Keratinocyte (primary cell): ENCODE measurements at regions not wholly inside any gene's neighbourhood (a gene's known extent, or its start where the extent isn't known, plus 50 kb on each side); places are given as distances from the start of the nearest gene placed in this dataset.

Experiments
- EZH2 ChIP-seq: IDR thresholded peaks from one replicate; pipeline ENCODE4 v1.6.1; 2012; ENCODE audit warnings: inconsistent platforms, mild to moderate bottlenecking, low read length, moderate library complexity
- TF ChIP-seq, protein P1 (sequence below), 3 experiments: IDR thresholded peaks in 1 of 3; conservative IDR thresholded peaks in 1 of 3; optimal IDR thresholded peaks in 1 of 3; 2 replicates in 2 of 3; 3 replicates in 1 of 3; pipeline versions ENCODE3 to v1.5.1; 2011; ENCODE audit warnings: low read length in 3 of 3, mild to moderate bottlenecking in 3 of 3, moderate library complexity in 2 of 3, control low read depth in 1 of 3, inconsistent platforms in 1 of 3; ENCODE audit not compliant: insufficient read depth in 2 of 3; ENCODE audit errors: extremely low read depth in 1 of 3

DNA sequence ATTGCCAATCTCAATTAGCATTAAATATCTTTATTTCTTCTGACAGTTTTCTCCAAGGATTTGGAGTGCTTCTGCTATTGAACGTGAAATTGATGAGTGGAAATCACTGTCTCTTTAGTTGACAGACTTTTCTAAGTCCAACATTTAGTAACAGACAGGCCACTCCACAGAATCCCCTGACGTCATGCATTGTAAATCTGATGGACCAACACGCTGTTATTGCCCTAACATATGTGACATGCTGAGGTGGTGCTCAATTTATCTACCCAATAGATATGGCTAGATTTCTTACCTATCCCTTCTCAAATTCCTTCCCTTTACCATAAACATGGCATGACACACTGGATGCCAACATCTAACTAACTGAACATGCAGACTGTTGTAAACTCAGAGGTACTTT is 240.6 kb upstream of the DGKB start:
- TF ChIP-seq, protein P1, sequence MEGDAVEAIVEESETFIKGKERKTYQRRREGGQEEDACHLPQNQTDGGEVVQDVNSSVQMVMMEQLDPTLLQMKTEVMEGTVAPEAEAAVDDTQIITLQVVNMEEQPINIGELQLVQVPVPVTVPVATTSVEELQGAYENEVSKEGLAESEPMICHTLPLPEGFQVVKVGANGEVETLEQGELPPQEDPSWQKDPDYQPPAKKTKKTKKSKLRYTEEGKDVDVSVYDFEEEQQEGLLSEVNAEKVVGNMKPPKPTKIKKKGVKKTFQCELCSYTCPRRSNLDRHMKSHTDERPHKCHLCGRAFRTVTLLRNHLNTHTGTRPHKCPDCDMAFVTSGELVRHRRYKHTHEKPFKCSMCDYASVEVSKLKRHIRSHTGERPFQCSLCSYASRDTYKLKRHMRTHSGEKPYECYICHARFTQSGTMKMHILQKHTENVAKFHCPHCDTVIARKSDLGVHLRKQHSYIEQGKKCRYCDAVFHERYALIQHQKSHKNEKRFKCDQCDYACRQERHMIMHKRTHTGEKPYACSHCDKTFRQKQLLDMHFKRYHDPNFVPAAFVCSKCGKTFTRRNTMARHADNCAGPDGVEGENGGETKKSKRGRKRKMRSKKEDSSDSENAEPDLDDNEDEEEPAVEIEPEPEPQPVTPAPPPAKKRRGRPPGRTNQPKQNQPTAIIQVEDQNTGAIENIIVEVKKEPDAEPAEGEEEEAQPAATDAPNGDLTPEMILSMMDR (optimal IDR thresholded peaks at IDR 0.05 in 1 of 3, IDR thresholded peaks at IDR 0.05 in 1 of 3, conservative IDR thresholded peaks at IDR 0.05 in 1 of 3; ENCODE audit: extremely low read depth in 1 of 3, insufficient read depth in 2 of 3, low read length in 3 of 3) = no peak
- TF ChIP-seq EZH2 = no peak
